HepG2 (cell line): ENCODE measurements at regions not wholly inside any gene's neighbourhood (a gene's known extent, or its start where the extent isn't known, plus 50 kb on each side); places are given as distances from the start of the nearest gene placed in this dataset.

Experiments
- ATAC-seq: fragments of 200-7000 bp; cut with Tn5 transposase; 3 replicates; pipeline ENCODE4 v1.9.1; 2020; ENCODE audit warnings: mild to moderate bottlenecking, moderate library complexity
- BruUV-seq: library from RNA; stranded (reverse); fragments of 400-500 nt; replicated peaks from 2 replicates; lab custom pipeline; 2021; lab: Mats Ljungman, UMichigan
- CTCF ChIA-PET: fragments of 300-600 bp; formaldehyde crosslinking; extraction: SDS; loops from one replicate; lab custom pipeline; 2021; ENCODE audit warnings: low total read pairs, inconsistent platforms, low intra/inter-chr PET ratio; lab: Yijun Ruan, JAX
- POLR2A ChIA-PET: fragments of 350-600 bp; sonication (Branson Sonifier 250); formaldehyde crosslinking; loops from one replicate; lab custom pipeline; 2020; ENCODE audit warnings: antibody characterized with exemption, inconsistent platforms; lab: Yijun Ruan, JAX
- DNase-seq: peaks from one replicate; pipeline ENCODE4 v3.0.0-alpha.2; 2015; ENCODE audit warnings: low spot score
- FAIRE-seq: peaks from 3 replicates; lab custom pipeline; 2011; peaks lifted over from hg19 to GRCh38; lab: Jason Lieb, UNC
- H2AFZ ChIP-seq: one replicate; pipeline ENCODE4 v1.6.1; 2011; ENCODE audit warnings: low read length, inconsistent platforms
- H3K27ac ChIP-seq: fragments of 300-600 bp; 3 replicates; pipeline ENCODE4 v1.8.0; 2011; ENCODE audit warnings: mixed run types, mild to moderate bottlenecking, mixed read lengths, low read length, inconsistent platforms; ENCODE audit not compliant: insufficient read depth; ENCODE audit errors: extremely low read length
- H3K27me3 ChIP-seq, 2 experiments: fragments of 200-600 bp in 1 of 2; 2 replicates in 1 of 2; 3 replicates in 1 of 2; pipeline versions ENCODE4 v1.6.0 to v1.8.0; 2011; ENCODE audit warnings: low read length in 2 of 2, mild to moderate bottlenecking in 2 of 2, moderate library complexity in 2 of 2, inconsistent platforms in 1 of 2; ENCODE audit not compliant: insufficient read depth in 2 of 2, control insufficient read depth in 1 of 2
- H3K36me3 ChIP-seq, 2 experiments: fragments of 200-600 bp in 1 of 2; replicated peaks in 1 of 2; 2 replicates in 1 of 2; 3 replicates in 1 of 2; pipeline versions ENCODE4 v1.5.1 to v1.8.0; 2011; ENCODE audit warnings: low read length in 2 of 2, inconsistent platforms in 1 of 2; ENCODE audit not compliant: insufficient read depth in 2 of 2, control insufficient read depth in 1 of 2
- H3K4me1 ChIP-seq: 2 replicates; pipeline ENCODE4 v1.5.1; 2012; ENCODE audit warnings: low read length, inconsistent platforms; ENCODE audit not compliant: insufficient read depth
- H3K4me2 ChIP-seq: 2 replicates; pipeline ENCODE4 v1.6.0; 2011; ENCODE audit warnings: low read depth, low read length, inconsistent platforms
- H3K4me3 ChIP-seq, 3 experiments: fragments of 200-600 bp in 1 of 3; sonication (generic), shearing (Covaris generic) in 1 of 3; replicated peaks in 1 of 3; 2 replicates each; pipeline ENCODE4 v1.5.1; 2011 to 2016; ENCODE audit warnings: low read length in 3 of 3, inconsistent platforms in 2 of 3, low read depth in 2 of 3, mild to moderate bottlenecking in 2 of 3, control low read depth in 1 of 3, mixed read lengths in 1 of 3; ENCODE audit not compliant: insufficient read depth in 1 of 3
- H3K79me2 ChIP-seq: one replicate; pipeline ENCODE4 v1.6.1; 2011; ENCODE audit warnings: low read length, inconsistent platforms; ENCODE audit not compliant: insufficient read depth
- H3K9ac ChIP-seq: 2 replicates; pipeline ENCODE4 v1.6.0; 2011; ENCODE audit warnings: mild to moderate bottlenecking, low read depth, low read length, inconsistent platforms; ENCODE audit not compliant: insufficient read depth
- H3K9me3 ChIP-seq: 2 replicates; pipeline ENCODE4 v1.5.1; 2012; ENCODE audit warnings: mild to moderate bottlenecking, low read length
- H4K20me1 ChIP-seq: 2 replicates; pipeline ENCODE4 v1.6.0; 2011; ENCODE audit warnings: inconsistent platforms, mild to moderate bottlenecking, low read length, moderate library complexity; ENCODE audit not compliant: insufficient read depth
- ARNT2 ChIP-seq: sonication (generic); formaldehyde crosslinking; IDR thresholded peaks from 2 replicates; pipeline ENCODE4 v1.8.0; 2022; ENCODE audit warnings: mild to moderate bottlenecking, low read depth, missing genetic modification reagents, moderate library complexity
- ELF1 ChIP-seq: sonication (generic); formaldehyde crosslinking; IDR thresholded peaks from 2 replicates; pipeline ENCODE4 v1.4.0; 2020; ENCODE audit warnings: missing genetic modification reagents
- GTF2F1 ChIP-seq: fragments of 150-350 bp; IDR thresholded peaks from 2 replicates; pipeline ENCODE4 v1.6.1; 2014; ENCODE audit warnings: low read length
- HNF4G ChIP-seq, 2 experiments: sonication (generic) in 1 of 2; formaldehyde crosslinking in 1 of 2; IDR thresholded peaks; 2 replicates each; pipeline versions ENCODE4 v1.4.0 to v1.6.1; 2011 to 2020; ENCODE audit warnings: borderline replicate concordance in 2 of 2, low read depth in 2 of 2, mild to moderate bottlenecking in 2 of 2, low read length in 1 of 2, missing genetic modification reagents in 1 of 2, moderate library complexity in 1 of 2
- NFKB2 ChIP-seq: sonication (generic); formaldehyde crosslinking; IDR thresholded peaks from 2 replicates; pipeline ENCODE4 v1.4.0; 2020; ENCODE audit warnings: missing genetic modification reagents, borderline replicate concordance
- RORA ChIP-seq: sonication (generic); formaldehyde crosslinking; IDR thresholded peaks from 2 replicates; pipeline ENCODE4 v1.5.0; 2020; ENCODE audit warnings: mild to moderate bottlenecking, missing genetic modification reagents, moderate library complexity
- TBX2 ChIP-seq: sonication (generic); formaldehyde crosslinking; IDR thresholded peaks from 2 replicates; pipeline ENCODE4 v1.5.0; 2020; ENCODE audit warnings: missing genetic modification reagents, mild to moderate bottlenecking, borderline replicate concordance
- ZNF160 ChIP-seq: sonication (generic); formaldehyde crosslinking; IDR thresholded peaks from 2 replicates; pipeline ENCODE4 v1.8.0; 2022; ENCODE audit warnings: mild to moderate bottlenecking, inconsistent platforms, missing genetic modification reagents
- ZNF333 ChIP-seq: sonication (generic); formaldehyde crosslinking; IDR thresholded peaks from 2 replicates; pipeline ENCODE4 v1.4.0; 2020; ENCODE audit warnings: mild to moderate bottlenecking, missing genetic modification reagents, borderline replicate concordance
- WGBS: methylation state at CpG from one replicate; pipeline ENCODE4 v1.1.6; 2017; ENCODE audit warnings: low lambda C conversion rate; 5-methylcytosine and 5-hydroxymethylcytosine counted together
- in situ Hi-C: cut with HindIII; loops from 2 replicates; pipeline ENCODE4 v1.10.0; 2017; ENCODE audit warnings: low pct_unique_long_range_greater_than_20kb; ENCODE audit not compliant: extremely low pct_ligation_motif_present
- intact Hi-C: fragments of 100-400 bp; cut with micrococcal nuclease; formaldehyde crosslinking; loops from one replicate; pipeline ENCODE4 v1.10.0; 2022; ENCODE audit not compliant: unreplicated experiment
- TF ChIP-seq, protein P1 (sequence below): sonication (generic); formaldehyde crosslinking; IDR thresholded peaks from 2 replicates; pipeline ENCODE4 v1.4.0; 2020; ENCODE audit warnings: missing genetic modification reagents

- Histone ChIP-seq H3K4me3 (no peak overlapping the region), H4K20me1 (no peaks in the 10 kb centered on the region), H3K4me2 (no peak overlapping the region), H3K9me3 (no peaks in the 10 kb centered on the region), H2AFZ (no peak overlapping the region), H3K27ac (no peak overlapping the region), H3K79me2 (no peaks in the 10 kb centered on the region), H3K36me3 (no peaks in the 10 kb centered on the region), H3K27me3 (peaks cover 0 to 14% of the 10 kb centered on the region in 2 experiments; a peak in 3 of 5 replicates), H3K9ac (no peak overlapping the region), H3K4me1 (peaks cover 11% of the 10 kb centered on the region)
- ChIA-PET POLR2A (no interaction called here), CTCF (no interaction called here)
- no TSS peak for BruUV-seq
- in situ Hi-C loops (no loop called here), intact Hi-C loops (no loop called here)
- ATAC-seq (no peak), FAIRE-seq (no peak), DNase-seq (no peak)
- TF ChIP-seq RORA (no peak), GTF2F1 (no peak), ELF1 (CRISPR knock-in tag) (no peak), ZNF333 (CRISPR knock-in tag) (no peak), TBX2 (CRISPR knock-in tag) (no peak), ARNT2 (CRISPR knock-in tag) (no peak), ZNF160 (CRISPR knock-in tag) (no peak)
- WGBS: 71% methylated on average over 5 of the region's 5 CpGs
These were observed 173.2 kb upstream of the B3GALT2 start for GRCh38 chr1:193359631-193360030.

DNA sequence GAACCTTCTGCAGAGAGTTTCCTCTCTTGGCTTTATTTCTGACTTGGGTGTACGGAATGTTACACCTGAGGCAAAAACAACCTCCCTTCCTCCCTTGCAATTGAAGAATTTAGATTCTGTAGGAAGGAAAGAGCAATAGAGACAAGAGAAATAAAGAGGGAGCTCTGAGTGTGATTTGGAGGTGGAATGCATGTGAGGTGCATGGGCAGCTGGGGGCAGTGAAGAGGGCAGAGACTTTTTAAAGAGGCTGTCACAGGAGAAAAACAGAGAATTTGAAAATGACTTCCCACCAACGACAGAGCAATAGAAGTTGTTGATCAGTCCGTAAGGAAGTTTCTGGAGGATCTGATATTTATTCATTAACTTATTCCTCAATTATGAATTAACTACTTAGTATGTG, 172.0 kb upstream of the B3GALT2 start:
- ChIA-PET POLR2A (no interaction called here), CTCF (no interaction called here)
- no peaks in the 10 kb centered on the region for H4K20me1 ChIP-seq
- no peak overlapping the region for H3K27ac ChIP-seq
- no peaks in the 10 kb centered on the region for H3K9me3 ChIP-seq
- WGBS: 45% methylated on average over 3 of the region's 3 CpGs
- no peak overlapping the region for H3K4me2 ChIP-seq
- FAIRE-seq (no peak), DNase-seq (no peak), ATAC-seq (no peak)
- no peak overlapping the region for H3K9ac ChIP-seq
- TF ChIP-seq HNF4G (IDR thresholded peaks at IDR 0.05; ENCODE audit: borderline replicate concordance, low read depth, low read length) (no peak), HNF4G (CRISPR knock-in tag; IDR thresholded peaks at IDR 0.05; ENCODE audit: borderline replicate concordance, low read depth) (no peak), NFKB2 (no peak)
- TF ChIP-seq, protein P1, sequence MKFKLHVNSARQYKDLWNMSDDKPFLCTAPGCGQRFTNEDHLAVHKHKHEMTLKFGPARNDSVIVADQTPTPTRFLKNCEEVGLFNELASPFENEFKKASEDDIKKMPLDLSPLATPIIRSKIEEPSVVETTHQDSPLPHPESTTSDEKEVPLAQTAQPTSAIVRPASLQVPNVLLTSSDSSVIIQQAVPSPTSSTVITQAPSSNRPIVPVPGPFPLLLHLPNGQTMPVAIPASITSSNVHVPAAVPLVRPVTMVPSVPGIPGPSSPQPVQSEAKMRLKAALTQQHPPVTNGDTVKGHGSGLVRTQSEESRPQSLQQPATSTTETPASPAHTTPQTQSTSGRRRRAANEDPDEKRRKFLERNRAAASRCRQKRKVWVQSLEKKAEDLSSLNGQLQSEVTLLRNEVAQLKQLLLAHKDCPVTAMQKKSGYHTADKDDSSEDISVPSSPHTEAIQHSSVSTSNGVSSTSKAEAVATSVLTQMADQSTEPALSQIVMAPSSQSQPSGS (CRISPR knock-in tag): no peak
- no peaks in the 10 kb centered on the region for H3K79me2 ChIP-seq
- no peaks in the 10 kb centered on the region for H3K36me3 ChIP-seq
- in situ Hi-C loops: no loop called here
- intact Hi-C loops: no loop called here
- H2AFZ ChIP-seq: no peak overlapping the region
- H3K4me1 ChIP-seq: peaks cover 11% of the 10 kb centered on the region
- no peak overlapping the region for H3K4me3 ChIP-seq
- peaks cover 0 to 14% of the 10 kb centered on the region in 2 experiments; a peak in 3 of 5 replicates for H3K27me3 ChIP-seq
- no TSS peak for BruUV-seq
